ENCODE measurements at regions not wholly inside any gene's neighbourhood (a gene's known extent, or its start where the extent isn't known, plus 50 kb on each side); places are given as distances from the start of the nearest gene placed in this dataset.

- TF ChIP-seq EZH2 (IDR thresholded peaks at IDR 0.05) = no peak
- TF ChIP-seq, protein P1, sequence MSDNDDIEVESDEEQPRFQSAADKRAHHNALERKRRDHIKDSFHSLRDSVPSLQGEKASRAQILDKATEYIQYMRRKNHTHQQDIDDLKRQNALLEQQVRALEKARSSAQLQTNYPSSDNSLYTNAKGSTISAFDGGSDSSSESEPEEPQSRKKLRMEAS (IDR thresholded peaks at IDR 0.05) = no peak
Observed at GRCh38 chr12:21710958-21711775, 53.5 kb upstream of the LDHB start.
